ENCODE measurements at regions not wholly inside any gene's neighbourhood (a gene's known extent, or its start where the extent isn't known, plus 50 kb on each side); places are given as distances from the start of the nearest gene placed in this dataset.
"Not testable (repeated sequence)": the region's sequence is repeated elsewhere in the genome, so short reads cannot be mapped to it uniquely, and the experiment has no call there.

DNA sequence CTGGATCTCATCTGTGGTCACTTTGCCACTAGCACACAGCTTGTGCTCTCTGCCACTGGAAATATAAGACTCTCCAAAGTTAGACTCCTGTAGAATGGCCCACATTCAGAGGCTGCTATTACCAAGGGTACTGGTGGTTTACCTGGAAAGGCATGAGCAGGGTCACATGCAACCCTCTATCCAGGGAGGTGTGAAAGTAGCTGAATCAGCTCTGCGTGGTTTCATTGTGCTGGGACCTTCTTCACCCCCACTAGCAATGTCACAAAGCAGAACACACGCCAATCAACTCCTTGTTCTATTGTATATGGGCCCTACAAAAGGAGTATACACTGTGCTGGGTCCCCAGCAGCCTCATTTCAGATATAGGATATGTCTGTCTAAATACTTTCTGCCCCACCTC is 353.6 kb upstream of the AUTS2 start:
- no peak for DNase-seq (ENCODE audit: low spot score)

GRCh38 chr7:69245646-69246045 is 352.6 kb upstream of the AUTS2 start:
- DNase-seq (ENCODE audit: low spot score) = no peak

- no peak for DNase-seq (ENCODE audit: low spot score)
Measured at GRCh38 chr7:69246758-69247157, 351.5 kb upstream of the AUTS2 start.

- not testable (repeated sequence) for DNase-seq (ENCODE audit: low spot score)
Measured at GRCh38 chr7:69248382-69248828, 349.9 kb upstream of the AUTS2 start.

GRCh38 chr7:69250958-69251357 is 347.3 kb upstream of the AUTS2 start:
- DNase-seq (ENCODE audit: low spot score) = no peak

GRCh38 chr7:69254643-69255042 is 343.6 kb upstream of the AUTS2 start:
- no peak for DNase-seq (ENCODE audit: low spot score)

DNA sequence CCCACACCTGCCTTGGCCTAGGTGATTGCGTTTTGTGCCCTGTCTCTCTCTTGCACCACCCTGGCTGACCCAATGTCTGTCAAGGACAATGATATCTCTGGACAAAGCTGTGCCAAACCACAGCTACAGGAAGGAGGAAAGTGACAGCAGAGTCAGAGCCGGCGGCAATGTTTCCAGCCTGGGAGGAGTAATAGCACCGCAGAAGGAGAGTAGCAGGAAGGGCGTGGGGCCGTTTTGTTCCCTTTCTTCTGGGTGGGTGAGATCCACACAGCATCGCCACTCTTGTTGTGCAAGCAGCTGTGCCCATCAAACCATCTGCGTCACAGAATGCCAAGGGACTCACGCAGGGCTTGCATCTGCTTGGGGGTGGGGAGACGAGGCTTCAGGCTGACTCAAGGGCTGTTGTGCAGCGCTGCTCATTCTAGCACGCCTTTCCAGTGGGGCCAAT is 341.6 kb upstream of the AUTS2 start:
- DNase-seq (ENCODE audit: low spot score) = no peak

GRCh38 chr7:69257592-69257991 is 340.7 kb upstream of the AUTS2 start:
- no peak for DNase-seq (ENCODE audit: low spot score)

DNA sequence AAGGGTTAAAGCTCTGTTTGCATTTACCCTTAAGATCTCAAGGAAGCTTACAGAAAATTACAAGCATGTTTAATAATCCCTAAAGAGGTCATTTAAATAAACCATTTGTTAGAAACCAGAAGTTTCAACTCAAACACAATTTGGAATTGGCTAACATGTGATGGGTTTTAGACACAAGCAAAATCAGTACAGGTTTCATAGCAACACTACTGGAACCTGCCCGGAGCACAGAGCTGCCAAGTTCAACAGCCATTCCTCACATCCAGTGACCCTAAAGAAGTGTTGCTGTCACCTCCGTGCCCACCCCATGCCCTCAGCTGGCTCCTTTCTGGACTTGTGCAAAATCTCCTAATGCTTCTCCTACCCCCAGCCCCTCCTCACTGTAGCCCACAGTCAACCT is 338.8 kb upstream of the AUTS2 start:
- no peak for DNase-seq (ENCODE audit: low spot score)

- DNase-seq (ENCODE audit: low spot score) = no peak
Measured at GRCh38 chr7:69260023-69260422, 338.3 kb upstream of the AUTS2 start.

- DNase-seq (ENCODE audit: low spot score) = no peak
Measured at GRCh38 chr7:69263550-69263949, 334.7 kb upstream of the AUTS2 start.

DNA sequence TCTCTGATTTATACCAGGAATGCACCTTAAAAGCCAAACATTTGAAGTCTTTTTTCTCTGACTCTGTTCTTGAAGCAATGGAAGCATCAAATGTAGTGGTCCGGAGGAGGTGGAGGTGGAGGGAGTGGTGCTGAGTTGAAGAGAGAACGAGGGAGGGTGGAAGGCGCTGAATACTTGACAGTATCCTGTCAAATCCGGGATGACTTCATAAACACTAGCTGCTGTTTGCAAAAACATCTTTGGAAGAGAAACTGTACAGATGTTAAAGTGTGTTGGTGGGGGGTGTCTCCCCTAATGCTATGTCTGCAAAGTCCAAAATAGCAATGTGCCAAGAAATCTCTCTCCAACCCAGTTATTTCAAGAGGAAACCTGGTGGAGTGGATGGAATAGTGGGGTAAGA is 328.5 kb upstream of the AUTS2 start:
- DNase-seq (ENCODE audit: low spot score) = no peak

GRCh38 chr7:69272101-69272500 is 326.2 kb upstream of the AUTS2 start:
- no peak for DNase-seq (ENCODE audit: low spot score)

- DNase-seq (ENCODE audit: low spot score) = no peak
Measured at GRCh38 chr7:69276011-69276729, 322.1 kb upstream of the AUTS2 start.

GRCh38 chr7:69277366-69277765 is 320.9 kb upstream of the AUTS2 start:
- no peak for DNase-seq (ENCODE audit: low spot score)

GRCh38 chr7:69282946-69283345 is 315.3 kb upstream of the AUTS2 start:
- no peak for DNase-seq (ENCODE audit: low spot score)

DNA sequence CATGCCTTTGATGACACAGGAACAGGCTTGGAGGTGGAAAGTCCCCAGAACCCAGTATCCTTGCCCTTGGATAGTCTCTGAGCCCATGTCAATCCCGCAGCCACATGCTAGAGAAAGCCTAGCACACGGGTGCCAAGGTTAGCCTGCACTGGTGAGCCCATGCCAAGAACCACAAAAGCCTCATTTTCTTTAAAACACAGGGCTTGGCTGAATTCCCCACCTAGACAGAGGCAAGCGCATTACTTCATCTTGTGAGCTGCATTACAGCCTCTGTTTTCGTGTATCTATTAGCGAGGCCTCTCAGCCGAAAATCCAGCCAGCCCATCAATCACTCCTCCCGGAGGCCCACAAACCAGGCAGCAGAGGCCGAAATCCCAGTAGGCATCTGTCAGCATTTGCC is 314.9 kb upstream of the AUTS2 start:
- DNase-seq (ENCODE audit: low spot score) = no peak

- DNase-seq (ENCODE audit: low spot score) = no peak
Measured at GRCh38 chr7:69285854-69286253, 312.4 kb upstream of the AUTS2 start.

- DNase-seq (ENCODE audit: low spot score) = no peak
Measured at GRCh38 chr7:69295977-69296376, 302.3 kb upstream of the AUTS2 start.

DNA sequence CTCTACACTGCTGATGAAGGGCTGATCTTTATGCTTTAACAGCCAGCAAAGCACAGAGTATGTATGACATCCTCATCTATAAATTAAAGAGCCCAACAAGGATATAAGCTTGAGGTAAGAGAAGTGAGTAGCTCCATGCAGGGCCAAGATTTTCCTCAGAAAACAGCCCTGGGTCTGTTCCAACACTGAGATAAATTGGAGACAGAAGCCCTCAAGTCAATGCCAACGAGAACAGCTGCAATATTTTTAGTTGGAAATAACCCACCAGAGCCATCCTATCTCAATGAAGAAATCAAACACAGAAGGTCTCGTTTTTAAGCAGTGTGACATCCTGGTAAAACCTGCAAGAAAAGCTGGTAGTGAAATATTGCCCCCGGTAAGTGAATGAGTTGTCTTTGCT is 297.0 kb upstream of the AUTS2 start:
- no peak for DNase-seq (ENCODE audit: low spot score)

GRCh38 chr7:69309601-69310000 is 288.7 kb upstream of the AUTS2 start:
- no peak for DNase-seq (ENCODE audit: low spot score)

DNA sequence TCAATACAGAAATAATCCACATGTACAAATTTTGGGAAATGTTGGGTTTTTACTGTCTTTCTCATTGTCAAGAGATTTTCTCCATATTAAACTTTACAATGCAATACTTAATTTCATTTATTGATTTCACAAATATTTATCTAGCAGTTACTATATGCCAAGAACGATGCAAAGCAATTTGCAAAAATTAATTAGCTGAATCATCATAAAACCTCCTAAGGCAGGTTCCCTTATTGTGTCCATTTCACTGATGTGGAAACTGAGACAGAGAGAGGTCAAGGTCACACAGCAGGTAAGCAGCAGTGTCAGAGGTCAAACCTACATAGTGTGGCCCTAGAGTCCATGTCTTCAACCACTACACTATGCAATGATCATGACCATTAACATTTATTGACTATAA is 286.8 kb upstream of the AUTS2 start:
- no peak for DNase-seq (ENCODE audit: low spot score)

DNA sequence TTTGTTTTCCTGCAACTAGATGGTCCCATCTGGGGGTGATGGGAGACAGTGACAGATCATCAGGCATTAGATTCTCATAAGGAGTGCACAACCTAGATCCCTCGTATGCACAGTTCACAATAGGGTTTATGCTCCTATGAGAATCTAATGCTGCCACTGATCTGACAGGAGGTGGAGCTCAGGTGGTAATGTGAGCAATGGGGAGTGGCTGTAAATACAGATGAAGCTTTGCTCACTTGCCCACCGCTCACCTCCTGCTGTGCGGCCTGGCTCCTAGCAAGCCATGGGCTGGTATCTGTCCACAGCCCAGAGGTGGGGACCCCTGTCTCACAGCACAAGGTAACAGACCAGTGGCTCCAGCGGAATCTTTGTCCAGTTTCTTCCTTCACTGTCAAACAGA is 284.4 kb upstream of the AUTS2 start:
- not testable (repeated sequence) for DNase-seq (ENCODE audit: low spot score)

DNA sequence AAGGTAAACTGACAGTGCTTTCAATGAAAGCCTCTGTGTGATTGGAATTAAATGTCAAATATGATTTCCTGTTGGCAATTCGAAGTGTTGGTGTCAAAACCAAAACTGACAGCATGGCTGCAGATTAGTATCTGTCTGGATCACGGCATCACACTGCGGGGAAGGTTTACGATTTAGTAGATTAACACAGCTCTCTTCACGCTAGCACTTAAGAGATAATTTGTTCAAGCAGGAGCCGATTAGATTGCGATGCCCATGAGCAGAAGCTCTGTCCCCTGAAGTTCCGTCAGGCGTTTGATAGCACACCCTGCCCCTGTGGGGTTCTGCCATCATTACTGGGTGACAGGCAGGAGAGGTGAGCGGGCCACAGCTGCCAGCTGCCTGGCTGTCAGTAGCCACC is 279.5 kb upstream of the AUTS2 start:
- no peak for DNase-seq (ENCODE audit: low spot score)

Measured in COLO829 (cell line).